Aorta (tissue), 5 donors: ENCODE measurements at regions not wholly inside any gene's neighbourhood (a gene's known extent, or its start where the extent isn't known, plus 50 kb on each side); places are given as distances from the start of the nearest gene placed in this dataset.

ENCODE experiments used
- ATAC-seq: fragments of 200-7000 bp; cut with Tn5 transposase; one replicate; pipeline ENCODE4 v1.9.1; 2022; ENCODE audit warnings: moderate library complexity; ENCODE audit not compliant: low FRiP score
- DNase-seq, 2 donors: peaks; one replicate each; pipeline ENCODE4 v3.0.0-alpha.2; 2020
- H3K27ac ChIP-seq, 2 donors: one replicate each; pipeline ENCODE4 v1.5.1; 2013; ENCODE audit warnings: low read length in 2 of 2, mild to moderate bottlenecking in 2 of 2, moderate library complexity in 2 of 2, control low read depth in 1 of 2, inconsistent platforms in 1 of 2, low read depth in 1 of 2
- H3K27me3 ChIP-seq, 2 donors: one replicate each; pipeline ENCODE4 v1.6.1; 2013; ENCODE audit warnings: control low read depth in 1 of 2, low read length in 1 of 2, mild to moderate bottlenecking in 1 of 2, moderate library complexity in 1 of 2; ENCODE audit not compliant: insufficient read depth in 2 of 2, control insufficient read depth in 1 of 2
- H3K36me3 ChIP-seq, 2 donors: one replicate each; pipeline ENCODE4 v1.6.1; 2013; ENCODE audit warnings: control low read depth in 1 of 2, low read length in 1 of 2, mild to moderate bottlenecking in 1 of 2; ENCODE audit not compliant: insufficient read depth in 2 of 2, control insufficient read depth in 1 of 2
- H3K4me1 ChIP-seq, 2 donors: one replicate each; pipeline ENCODE4 v1.6.1; 2013; ENCODE audit warnings: low read length in 2 of 2, control low read depth in 1 of 2, mild to moderate bottlenecking in 1 of 2, moderate library complexity in 1 of 2; ENCODE audit not compliant: insufficient read depth in 2 of 2, control insufficient read depth in 1 of 2
- H3K4me3 ChIP-seq, 2 donors: one replicate each; pipeline ENCODE4 v1.5.1; 2013; ENCODE audit warnings: low read length in 2 of 2, control low read depth in 1 of 2, mild to moderate bottlenecking in 1 of 2
- H3K9me3 ChIP-seq: one replicate; pipeline ENCODE4 v1.6.1; 2013; ENCODE audit warnings: mild to moderate bottlenecking, low read length; ENCODE audit not compliant: control insufficient read depth
- WGBS, 2 donors: extraction: QIAGEN DNeasy Blood & Tissue Kit; methylation state at CpG; one replicate each; pipeline ENCODE4 v1.1.7; 2013; 5-methylcytosine and 5-hydroxymethylcytosine counted together
- intact Hi-C, 2 donors: fragments of 100-400 bp; cut with DNase I; formaldehyde crosslinking; loops; one replicate each; pipeline versions ENCODE4 v1.14.2 to v1.15.0; 2022
- donor health status: healthy with polysubstance abuse.
- donor health status: Bipolar disorder and iron deficiency.
- donor health status: DM: no; HTN: no; CAD: no.
- donor health status: DM: no; HTN: no; CAD: no.
- donor health status: DM: yes; HTN: yes; CAD: no.

- intact Hi-C loops = loop anchor here in 1 of 2 donors (10.0 kb wide), 1 partner anchor 353 kb away; no protein-coding TSS in a partner anchor
- Histone ChIP-seq H3K9me3 (no peaks in the 10 kb centered on the region), H3K27me3 (no peaks in the 10 kb centered on the region), H3K4me1 (peaks cover 3 to 12% of the 10 kb centered on the region in 2 donors), H3K4me3 (no peak overlapping the region), H3K27ac (no peak overlapping the region), H3K36me3 (no peaks in the 10 kb centered on the region)
- ATAC-seq (no peak), DNase-seq (no peak)
- WGBS, 2 donors = 41 to 56% methylated on average over 6 of the region's 6 CpGs
Observed at GRCh38 chr4:31097999-31098398, 377.8 kb downstream of the PCDH7 start.

GRCh38 chr4:31100536-31100935, 380.4 kb downstream of the PCDH7 start:
- peak overlapping the region in 1 of 2 donors; percentile 76 for H3K27ac ChIP-seq
- DNase-seq = no peak
- intact Hi-C loops = no loop called here
- H3K9me3 ChIP-seq = no peaks in the 10 kb centered on the region
- no peak for ATAC-seq
- H3K36me3 ChIP-seq = no peaks in the 10 kb centered on the region
- no peak overlapping the region for H3K4me3 ChIP-seq
- peaks cover 5 to 21% of the 10 kb centered on the region in 2 donors for H3K4me1 ChIP-seq
- no peaks in the 10 kb centered on the region for H3K27me3 ChIP-seq
- 8 to 9% methylated on average over 1 of the region's 1 CpG for WGBS, 2 donors

- ATAC-seq (no peak), DNase-seq (no peak)
- peak overlapping the region in 1 of 2 donors; percentile 28 for H3K27ac ChIP-seq
- H3K36me3 ChIP-seq = no peaks in the 10 kb centered on the region
- H3K9me3 ChIP-seq = no peaks in the 10 kb centered on the region
- WGBS, 2 donors = 25 to 37% methylated on average over 1 of the region's 1 CpG
- peaks cover 3 to 21% of the 10 kb centered on the region in 2 donors for H3K4me1 ChIP-seq
- no peaks in the 10 kb centered on the region for H3K27me3 ChIP-seq
- intact Hi-C loops = no loop called here
- H3K4me3 ChIP-seq = no peak overlapping the region
Observed at GRCh38 chr4:31104043-31104442, 383.9 kb downstream of the PCDH7 start.

- H3K27me3 ChIP-seq = no peaks in the 10 kb centered on the region
- DNase-seq (no peak), ATAC-seq (no peak)
- H3K4me1 ChIP-seq = peaks cover 3 to 19% of the 10 kb centered on the region in 2 donors
- whole genome bisulfite sequencing, 2 donors = 7 to 10% methylated on average over 3 of the region's 3 CpGs
- no peak overlapping the region for H3K27ac ChIP-seq
- H3K4me3 ChIP-seq = no peak overlapping the region
- intact Hi-C loops = no loop called here
- no peaks in the 10 kb centered on the region for H3K9me3 ChIP-seq
- H3K36me3 ChIP-seq = no peaks in the 10 kb centered on the region
Observed at GRCh38 chr4:31104577-31104976, 384.4 kb downstream of the PCDH7 start.

- Histone ChIP-seq H3K9me3 (no peaks in the 10 kb centered on the region), H3K27ac (peak overlapping the region; percentile 43 to 51), H3K27me3 (no peaks in the 10 kb centered on the region), H3K4me3 (no peak overlapping the region), H3K36me3 (no peaks in the 10 kb centered on the region), H3K4me1 (peaks cover 3 to 12% of the 10 kb centered on the region in 2 donors)
- ATAC-seq (no peak), DNase-seq (no peak)
- WGBS, 2 donors = 91 to 97% methylated on average over 1 of the region's 1 CpG
- intact Hi-C loops = no loop called here
Observed at GRCh38 chr4:31106419-31106818, 386.2 kb downstream of the PCDH7 start.

- DNase-seq = no peak
- no peak overlapping the region for H3K4me3 ChIP-seq
- H3K36me3 ChIP-seq = no peaks in the 10 kb centered on the region
- intact Hi-C loops = no loop called here
- H3K27me3 ChIP-seq = no peaks in the 10 kb centered on the region
- WGBS, 2 donors = 52 to 57% methylated on average over 2 of the region's 2 CpGs
- no peaks in the 10 kb centered on the region for H3K9me3 ChIP-seq
- peaks cover 3 to 12% of the 10 kb centered on the region in 2 donors for H3K4me1 ChIP-seq
- ATAC-seq = no peak
- no peak overlapping the region for H3K27ac ChIP-seq
Observed at GRCh38 chr4:31107362-31107761, 387.2 kb downstream of the PCDH7 start.

GRCh38 chr4:31108762-31109161, 388.6 kb downstream of the PCDH7 start:
- WGBS, 2 donors = 93 to 100% methylated on average over 1 of the region's 1 CpG
- intact Hi-C loops = no loop called here
- no peak for ATAC-seq

GRCh38 chr4:31111790-31112189, 391.6 kb downstream of the PCDH7 start:
- peaks cover 0 to 3% of the 10 kb centered on the region in 2 donors for H3K4me1 ChIP-seq
- no peak overlapping the region for H3K27ac ChIP-seq
- ATAC-seq (no peak), DNase-seq (no peak)
- H3K36me3 ChIP-seq = no peaks in the 10 kb centered on the region
- no peaks in the 10 kb centered on the region for H3K27me3 ChIP-seq
- intact Hi-C loops = no loop called here
- no peaks in the 10 kb centered on the region for H3K9me3 ChIP-seq
- H3K4me3 ChIP-seq = no peak overlapping the region

More at GRCh38 chr4:31108762-31109161, 388.6 kb downstream of the PCDH7 start:
- H3K9me3 ChIP-seq = no peaks in the 10 kb centered on the region
- H3K4me1 ChIP-seq = peaks cover 3 to 10% of the 10 kb centered on the region in 2 donors
- DNase-seq = no peak
- H3K27ac ChIP-seq = peak overlapping the region in 1 of 2 donors; percentile 33
- no peaks in the 10 kb centered on the region for H3K27me3 ChIP-seq
- H3K36me3 ChIP-seq = no peaks in the 10 kb centered on the region
- no peak overlapping the region for H3K4me3 ChIP-seq

- DNase-seq (no peak), ATAC-seq (no peak)
- intact Hi-C loops = no loop called here
- H3K36me3 ChIP-seq = no peaks in the 10 kb centered on the region
- H3K4me1 ChIP-seq = no peaks in the 10 kb centered on the region
- H3K27ac ChIP-seq = no peak overlapping the region
- no peak overlapping the region for H3K4me3 ChIP-seq
- H3K27me3 ChIP-seq = no peaks in the 10 kb centered on the region
- WGBS, 2 donors = 68 to 72% methylated on average over 6 of the region's 6 CpGs
- no peaks in the 10 kb centered on the region for H3K9me3 ChIP-seq
Observed at GRCh38 chr4:31114816-31115215, 394.6 kb downstream of the PCDH7 start.
